HL-60 (cell line): ENCODE measurements at regions not wholly inside any gene's neighbourhood (a gene's known extent, or its start where the extent isn't known, plus 50 kb on each side); places are given as distances from the start of the nearest gene placed in this dataset.

Experiments
- DNase-seq, 2 experiments: peaks; one replicate each; pipeline ENCODE4 v3.0.0-alpha.2; 2010 to 2020; ENCODE audit warnings: low read depth in 1 of 2, low spot score in 1 of 2
- H3K27ac ChIP-seq: fragments of 250-450 bp; sonication (Bioruptor Pico); replicated peaks from 2 replicates; pipeline ENCODE4 v1.5.1; 2020; ENCODE audit warnings: mild to moderate bottlenecking, moderate library complexity
- H3K27me3 ChIP-seq: fragments of 250-450 bp; sonication (Bioruptor Pico); 2 replicates; pipeline ENCODE4 v1.5.1; 2021; ENCODE audit warnings: mild to moderate bottlenecking, moderate library complexity; ENCODE audit not compliant: insufficient read depth, poor library complexity, severe bottlenecking
- H3K4me3 ChIP-seq: replicated peaks from 2 replicates; pipeline ENCODE4 v1.5.1; 2011; ENCODE audit warnings: mild to moderate bottlenecking, control low read depth, low read length; ENCODE audit not compliant: insufficient read depth
- GABPA ChIP-seq: IDR thresholded peaks from 2 replicates; pipeline ENCODE4 v1.6.1; 2012; ENCODE audit warnings: low read depth
- POLR2AphosphoS5 ChIP-seq: IDR thresholded peaks from 2 replicates; pipeline ENCODE4 v1.6.1; 2012; ENCODE audit warnings: low read depth
- SPI1 ChIP-seq: IDR thresholded peaks from 2 replicates; pipeline ENCODE4 v1.6.1; 2012; ENCODE audit warnings: low read depth, mild to moderate bottlenecking, borderline replicate concordance
- TF ChIP-seq, protein P1 (sequence below): IDR thresholded peaks from one replicate; pipeline ENCODE4 v1.5.1; 2011; ENCODE audit warnings: low read length, control low read depth, inconsistent platforms; ENCODE audit not compliant: insufficient read depth
- TF ChIP-seq, protein P2 (sequence below): IDR thresholded peaks from 2 replicates; pipeline ENCODE4 v1.6.1; 2012; ENCODE audit warnings: low read depth; ENCODE audit not compliant: insufficient replicate concordance

DNA sequence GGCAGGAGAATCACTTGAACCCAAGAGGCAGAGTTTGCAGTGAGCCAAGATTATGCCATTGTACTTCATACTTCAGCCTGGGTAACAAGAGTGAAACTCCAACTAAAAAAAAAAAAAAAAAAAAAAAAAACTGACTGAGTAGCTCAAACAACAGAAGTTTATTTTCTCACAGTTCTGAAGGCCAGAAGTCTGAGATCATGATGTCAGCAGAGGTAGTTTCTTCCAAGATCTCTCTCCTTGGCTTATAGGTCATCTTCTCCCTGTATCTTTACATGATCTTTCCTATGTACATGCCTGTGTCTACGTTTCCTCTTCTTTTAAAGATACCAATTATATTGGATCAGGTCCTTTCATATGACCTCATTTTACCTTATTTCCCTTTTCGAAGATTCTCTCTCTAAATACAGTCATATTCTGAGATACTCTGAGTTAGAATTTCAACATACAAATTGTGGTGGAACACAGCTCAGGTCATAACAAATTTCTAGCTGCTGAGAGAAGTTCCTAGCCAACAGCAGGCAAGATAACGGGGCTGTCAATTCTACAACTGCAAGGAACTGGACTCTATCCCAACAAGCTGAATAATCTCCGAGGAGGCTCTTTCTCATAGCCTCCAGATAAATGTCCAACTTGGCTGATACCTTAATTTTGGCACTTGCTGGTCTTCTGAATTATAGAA is 187.7 kb upstream of the ADAMTS5 start:
- DNase-seq = no peak
- no peaks in the 10 kb centered on the region for H3K27me3 ChIP-seq
- H3K27ac ChIP-seq = no peak overlapping the region
- H3K4me3 ChIP-seq = no peak overlapping the region
- TF ChIP-seq POLR2AphosphoS5 (no peak), SPI1 (no peak), GABPA (no peak)
- TF ChIP-seq, protein P1, sequence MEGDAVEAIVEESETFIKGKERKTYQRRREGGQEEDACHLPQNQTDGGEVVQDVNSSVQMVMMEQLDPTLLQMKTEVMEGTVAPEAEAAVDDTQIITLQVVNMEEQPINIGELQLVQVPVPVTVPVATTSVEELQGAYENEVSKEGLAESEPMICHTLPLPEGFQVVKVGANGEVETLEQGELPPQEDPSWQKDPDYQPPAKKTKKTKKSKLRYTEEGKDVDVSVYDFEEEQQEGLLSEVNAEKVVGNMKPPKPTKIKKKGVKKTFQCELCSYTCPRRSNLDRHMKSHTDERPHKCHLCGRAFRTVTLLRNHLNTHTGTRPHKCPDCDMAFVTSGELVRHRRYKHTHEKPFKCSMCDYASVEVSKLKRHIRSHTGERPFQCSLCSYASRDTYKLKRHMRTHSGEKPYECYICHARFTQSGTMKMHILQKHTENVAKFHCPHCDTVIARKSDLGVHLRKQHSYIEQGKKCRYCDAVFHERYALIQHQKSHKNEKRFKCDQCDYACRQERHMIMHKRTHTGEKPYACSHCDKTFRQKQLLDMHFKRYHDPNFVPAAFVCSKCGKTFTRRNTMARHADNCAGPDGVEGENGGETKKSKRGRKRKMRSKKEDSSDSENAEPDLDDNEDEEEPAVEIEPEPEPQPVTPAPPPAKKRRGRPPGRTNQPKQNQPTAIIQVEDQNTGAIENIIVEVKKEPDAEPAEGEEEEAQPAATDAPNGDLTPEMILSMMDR = no peak
- TF ChIP-seq, protein P2, sequence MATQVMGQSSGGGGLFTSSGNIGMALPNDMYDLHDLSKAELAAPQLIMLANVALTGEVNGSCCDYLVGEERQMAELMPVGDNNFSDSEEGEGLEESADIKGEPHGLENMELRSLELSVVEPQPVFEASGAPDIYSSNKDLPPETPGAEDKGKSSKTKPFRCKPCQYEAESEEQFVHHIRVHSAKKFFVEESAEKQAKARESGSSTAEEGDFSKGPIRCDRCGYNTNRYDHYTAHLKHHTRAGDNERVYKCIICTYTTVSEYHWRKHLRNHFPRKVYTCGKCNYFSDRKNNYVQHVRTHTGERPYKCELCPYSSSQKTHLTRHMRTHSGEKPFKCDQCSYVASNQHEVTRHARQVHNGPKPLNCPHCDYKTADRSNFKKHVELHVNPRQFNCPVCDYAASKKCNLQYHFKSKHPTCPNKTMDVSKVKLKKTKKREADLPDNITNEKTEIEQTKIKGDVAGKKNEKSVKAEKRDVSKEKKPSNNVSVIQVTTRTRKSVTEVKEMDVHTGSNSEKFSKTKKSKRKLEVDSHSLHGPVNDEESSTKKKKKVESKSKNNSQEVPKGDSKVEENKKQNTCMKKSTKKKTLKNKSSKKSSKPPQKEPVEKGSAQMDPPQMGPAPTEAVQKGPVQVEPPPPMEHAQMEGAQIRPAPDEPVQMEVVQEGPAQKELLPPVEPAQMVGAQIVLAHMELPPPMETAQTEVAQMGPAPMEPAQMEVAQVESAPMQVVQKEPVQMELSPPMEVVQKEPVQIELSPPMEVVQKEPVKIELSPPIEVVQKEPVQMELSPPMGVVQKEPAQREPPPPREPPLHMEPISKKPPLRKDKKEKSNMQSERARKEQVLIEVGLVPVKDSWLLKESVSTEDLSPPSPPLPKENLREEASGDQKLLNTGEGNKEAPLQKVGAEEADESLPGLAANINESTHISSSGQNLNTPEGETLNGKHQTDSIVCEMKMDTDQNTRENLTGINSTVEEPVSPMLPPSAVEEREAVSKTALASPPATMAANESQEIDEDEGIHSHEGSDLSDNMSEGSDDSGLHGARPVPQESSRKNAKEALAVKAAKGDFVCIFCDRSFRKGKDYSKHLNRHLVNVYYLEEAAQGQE = no peak

DNA sequence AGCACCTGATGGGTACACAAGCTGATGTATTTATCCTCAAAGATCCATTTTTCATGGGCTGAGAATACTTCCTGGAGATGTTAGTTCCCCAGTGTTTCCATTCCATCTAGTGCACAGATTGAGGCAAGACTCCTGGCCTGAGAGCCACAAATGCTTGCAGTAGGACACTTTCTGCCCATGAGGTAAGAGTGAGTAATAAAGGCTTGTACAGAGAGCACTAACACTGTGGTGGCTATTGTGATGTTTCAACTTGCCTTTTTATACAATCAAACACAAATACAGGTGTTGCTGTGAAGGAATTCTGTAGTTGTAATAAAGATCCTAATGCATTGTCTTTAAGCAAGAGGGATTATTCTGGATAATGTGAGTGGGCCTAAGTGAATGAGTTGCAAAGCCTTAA is 186.1 kb upstream of the ADAMTS5 start:
- no peak overlapping the region for H3K4me3 ChIP-seq
- DNase-seq = no peak
- H3K27ac ChIP-seq = no peak overlapping the region
- TF ChIP-seq, protein P1 = no peak
- no peak for TF ChIP-seq SPI1
- TF ChIP-seq GABPA = no peak
- TF ChIP-seq POLR2AphosphoS5 = no peak
- TF ChIP-seq, protein P2 = no peak
- H3K27me3 ChIP-seq = no peaks in the 10 kb centered on the region

DNA sequence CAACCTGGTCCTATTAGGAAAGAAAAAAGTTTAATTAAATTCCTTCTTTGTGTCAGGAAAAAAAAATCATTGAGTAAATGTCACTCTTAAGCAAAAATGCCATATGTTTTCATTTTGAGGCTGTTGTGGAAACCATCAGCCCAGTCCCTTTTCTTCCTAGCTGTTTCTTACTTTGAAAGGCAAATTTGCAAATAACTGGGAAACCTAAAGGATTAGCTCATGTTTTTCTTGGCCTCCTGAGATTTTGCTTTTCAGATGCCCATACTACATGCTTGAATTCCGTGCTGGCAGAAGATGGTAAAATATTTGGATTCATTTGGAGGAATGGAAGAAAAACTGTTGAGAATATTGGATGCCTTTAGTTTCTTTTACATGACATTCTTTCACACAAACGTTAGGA is 182.1 kb upstream of the ADAMTS5 start:
- no peaks in the 10 kb centered on the region for H3K27me3 ChIP-seq
- no peak for TF ChIP-seq SPI1
- TF ChIP-seq GABPA = no peak
- TF ChIP-seq, protein P1 = no peak
- no peak for TF ChIP-seq POLR2AphosphoS5
- TF ChIP-seq, protein P2 = no peak
- H3K27ac ChIP-seq = no peak overlapping the region
- DNase-seq = no peak
- no peak overlapping the region for H3K4me3 ChIP-seq
